Vagina (tissue), 2 donors: ENCODE measurements at regions not wholly inside any gene's neighbourhood (a gene's known extent, or its start where the extent isn't known, plus 50 kb on each side); places are given as distances from the start of the nearest gene placed in this dataset.

ENCODE experiments used
- POLR2A ChIP-seq, 2 donors: fragments of 450-650 bp; IDR thresholded peaks; one replicate each; pipeline ENCODE4 v1.6.1; 2017; ENCODE audit warnings: antibody characterized with exemption in 2 of 2, mild to moderate bottlenecking in 2 of 2, moderate library complexity in 2 of 2
- POLR2AphosphoS5 ChIP-seq, 2 donors: sonication (generic); formaldehyde crosslinking; IDR thresholded peaks; one replicate each; pipeline ENCODE4 v1.9.0; 2017; ENCODE audit warnings: antibody characterized with exemption in 2 of 2, mild to moderate bottlenecking in 2 of 2, low read depth in 1 of 2; ENCODE audit not compliant: insufficient read depth in 1 of 2
- TF ChIP-seq, protein P1 (sequence below), 3 experiments: fragments of 450-650 bp in 2 of 3; fragments of 200-600 bp in 1 of 3; sonication (generic) in 1 of 3; IDR thresholded peaks; one replicate each; pipeline ENCODE4 v1.5.1; 2017 to 2019; ENCODE audit warnings: antibody characterized with exemption in 3 of 3, mild to moderate bottlenecking in 2 of 3, moderate library complexity in 2 of 3

DNA sequence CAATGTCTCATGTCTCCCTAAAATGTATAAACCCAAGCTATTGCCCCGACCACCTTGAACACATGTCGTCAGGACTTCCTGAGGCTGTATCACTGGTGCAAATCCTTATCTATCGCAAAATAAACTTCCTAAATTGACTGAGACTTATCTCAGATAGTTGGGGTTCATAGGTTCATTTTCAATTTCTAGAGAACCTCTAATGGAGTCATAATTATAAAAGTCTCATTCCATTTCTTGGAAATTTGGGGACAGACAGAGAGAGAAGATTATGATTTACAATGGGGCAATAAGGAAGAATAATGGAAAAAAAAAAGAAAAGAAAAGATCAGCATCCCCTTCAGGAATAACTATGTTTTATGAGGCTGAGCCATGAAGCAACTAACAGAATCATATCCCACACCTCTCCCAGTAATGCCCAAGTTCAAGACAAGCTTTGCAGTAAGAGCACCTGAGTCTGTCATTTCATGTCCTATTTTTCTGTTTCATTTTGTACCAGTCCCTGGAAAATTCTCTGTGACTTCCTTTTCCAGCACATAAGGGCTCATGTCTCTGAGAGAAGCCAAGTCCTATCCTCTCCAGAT is 70.0 kb upstream of the ETS2 start:
- TF ChIP-seq, protein P1, sequence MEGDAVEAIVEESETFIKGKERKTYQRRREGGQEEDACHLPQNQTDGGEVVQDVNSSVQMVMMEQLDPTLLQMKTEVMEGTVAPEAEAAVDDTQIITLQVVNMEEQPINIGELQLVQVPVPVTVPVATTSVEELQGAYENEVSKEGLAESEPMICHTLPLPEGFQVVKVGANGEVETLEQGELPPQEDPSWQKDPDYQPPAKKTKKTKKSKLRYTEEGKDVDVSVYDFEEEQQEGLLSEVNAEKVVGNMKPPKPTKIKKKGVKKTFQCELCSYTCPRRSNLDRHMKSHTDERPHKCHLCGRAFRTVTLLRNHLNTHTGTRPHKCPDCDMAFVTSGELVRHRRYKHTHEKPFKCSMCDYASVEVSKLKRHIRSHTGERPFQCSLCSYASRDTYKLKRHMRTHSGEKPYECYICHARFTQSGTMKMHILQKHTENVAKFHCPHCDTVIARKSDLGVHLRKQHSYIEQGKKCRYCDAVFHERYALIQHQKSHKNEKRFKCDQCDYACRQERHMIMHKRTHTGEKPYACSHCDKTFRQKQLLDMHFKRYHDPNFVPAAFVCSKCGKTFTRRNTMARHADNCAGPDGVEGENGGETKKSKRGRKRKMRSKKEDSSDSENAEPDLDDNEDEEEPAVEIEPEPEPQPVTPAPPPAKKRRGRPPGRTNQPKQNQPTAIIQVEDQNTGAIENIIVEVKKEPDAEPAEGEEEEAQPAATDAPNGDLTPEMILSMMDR (IDR thresholded peaks at IDR 0.05) = no peak
- no peak for TF ChIP-seq POLR2A (IDR thresholded peaks at IDR 0.05)
- TF ChIP-seq POLR2AphosphoS5 (IDR thresholded peaks at IDR 0.05; ENCODE audit: insufficient read depth in 1 of 2, low read depth in 1 of 2) = no peak
